ENCODE measurements at regions not wholly inside any gene's neighbourhood (a gene's known extent, or its start where the extent isn't known, plus 50 kb on each side); places are given as distances from the start of the nearest gene placed in this dataset.

DNA sequence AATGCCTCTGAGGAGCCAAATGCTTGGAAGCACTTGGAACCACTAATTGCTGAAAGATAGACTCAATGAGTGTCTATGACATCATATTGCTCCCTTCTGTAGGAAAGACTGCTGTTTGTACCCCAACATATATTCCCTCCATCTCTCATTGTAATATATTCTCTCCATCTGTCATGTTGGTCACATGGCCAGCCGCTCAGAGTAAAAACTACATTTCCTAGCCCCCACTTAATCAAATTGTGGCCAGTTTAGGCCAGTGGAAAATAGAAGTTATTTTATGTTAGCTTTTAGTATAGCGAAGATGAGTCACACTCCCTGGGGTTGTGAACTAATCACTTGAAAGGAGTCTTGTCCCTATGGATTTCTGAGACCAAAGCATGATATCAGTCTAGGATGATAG lies 160.2 kb downstream of the HNMT start:
- H3K36me3 ChIP-seq, result no peaks in the 10 kb centered on the region
- no peaks in the 10 kb centered on the region for H3K4me1 ChIP-seq
- H3K4me3 ChIP-seq, result no peak overlapping the region
- DNase-seq, result no peak
- no peaks in the 10 kb centered on the region for H3K27me3 ChIP-seq
- intact Hi-C loops (cut with DNase I; ENCODE audit: low total_unique reads), result no loop called here
- no peak overlapping the region for H3K27ac ChIP-seq
- no peaks in the 10 kb centered on the region for H3K9me3 ChIP-seq
- TF ChIP-seq POLR2A (IDR thresholded peaks at IDR 0.05), result no peak
- TF ChIP-seq, protein P1, sequence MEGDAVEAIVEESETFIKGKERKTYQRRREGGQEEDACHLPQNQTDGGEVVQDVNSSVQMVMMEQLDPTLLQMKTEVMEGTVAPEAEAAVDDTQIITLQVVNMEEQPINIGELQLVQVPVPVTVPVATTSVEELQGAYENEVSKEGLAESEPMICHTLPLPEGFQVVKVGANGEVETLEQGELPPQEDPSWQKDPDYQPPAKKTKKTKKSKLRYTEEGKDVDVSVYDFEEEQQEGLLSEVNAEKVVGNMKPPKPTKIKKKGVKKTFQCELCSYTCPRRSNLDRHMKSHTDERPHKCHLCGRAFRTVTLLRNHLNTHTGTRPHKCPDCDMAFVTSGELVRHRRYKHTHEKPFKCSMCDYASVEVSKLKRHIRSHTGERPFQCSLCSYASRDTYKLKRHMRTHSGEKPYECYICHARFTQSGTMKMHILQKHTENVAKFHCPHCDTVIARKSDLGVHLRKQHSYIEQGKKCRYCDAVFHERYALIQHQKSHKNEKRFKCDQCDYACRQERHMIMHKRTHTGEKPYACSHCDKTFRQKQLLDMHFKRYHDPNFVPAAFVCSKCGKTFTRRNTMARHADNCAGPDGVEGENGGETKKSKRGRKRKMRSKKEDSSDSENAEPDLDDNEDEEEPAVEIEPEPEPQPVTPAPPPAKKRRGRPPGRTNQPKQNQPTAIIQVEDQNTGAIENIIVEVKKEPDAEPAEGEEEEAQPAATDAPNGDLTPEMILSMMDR (IDR thresholded peaks at IDR 0.05), result no peak

DNA sequence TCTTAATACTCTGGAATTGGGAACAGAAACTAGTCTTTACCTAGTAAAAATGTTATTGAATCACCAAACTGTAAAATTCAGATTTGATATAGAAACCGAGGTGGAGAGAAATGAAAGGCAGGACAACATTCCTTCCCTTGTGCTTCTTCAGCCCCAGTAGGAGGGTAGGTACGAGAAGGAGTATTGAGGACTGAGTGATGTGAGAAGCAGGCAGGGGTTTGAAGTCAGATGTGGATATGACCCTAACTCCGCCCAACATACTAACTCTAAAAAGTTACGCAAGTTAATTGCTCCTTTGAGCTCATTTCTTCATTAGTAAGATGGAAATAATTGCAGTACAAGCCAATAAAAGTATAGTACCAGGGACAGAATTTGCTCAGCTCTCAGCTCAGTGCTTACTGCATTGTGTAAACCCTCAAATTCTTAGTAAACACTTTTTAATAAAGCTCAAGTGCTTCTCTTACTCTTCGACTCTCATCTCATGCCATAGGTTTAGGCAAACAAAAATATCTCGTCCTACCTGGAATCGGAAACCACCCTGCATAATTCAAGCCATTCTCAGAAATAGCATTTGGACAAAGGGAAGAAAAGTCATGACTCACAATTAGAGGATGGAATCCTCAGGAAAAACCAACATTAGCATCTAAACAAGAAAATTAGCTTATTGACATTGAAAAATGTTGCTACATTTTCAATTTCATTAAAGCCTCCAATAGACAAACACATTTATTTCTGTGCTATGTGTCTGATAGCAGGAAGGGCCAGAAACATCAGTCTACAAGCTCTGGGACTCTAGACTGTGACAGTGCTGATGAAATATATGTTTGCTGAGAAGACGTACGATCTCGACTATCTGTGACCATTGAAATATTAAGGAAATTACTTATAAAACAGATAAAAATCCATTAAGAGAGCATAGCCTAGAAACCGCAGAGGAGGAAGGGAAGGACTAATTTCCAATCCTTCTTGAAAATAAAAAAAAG lies 161.3 kb downstream of the HNMT start:
- no peaks in the 10 kb centered on the region for H3K9me3 ChIP-seq
- H3K36me3 ChIP-seq, result no peaks in the 10 kb centered on the region
- no peak overlapping the region for H3K4me3 ChIP-seq
- no peak for TF ChIP-seq POLR2A (IDR thresholded peaks at IDR 0.05)
- TF ChIP-seq, protein P1 (IDR thresholded peaks at IDR 0.05), result no peak
- no peaks in the 10 kb centered on the region for H3K27me3 ChIP-seq
- H3K4me1 ChIP-seq, result no peaks in the 10 kb centered on the region
- no peak for DNase-seq
- H3K27ac ChIP-seq, result no peak overlapping the region
- intact Hi-C loops (cut with DNase I; ENCODE audit: low total_unique reads), result no loop called here

DNA sequence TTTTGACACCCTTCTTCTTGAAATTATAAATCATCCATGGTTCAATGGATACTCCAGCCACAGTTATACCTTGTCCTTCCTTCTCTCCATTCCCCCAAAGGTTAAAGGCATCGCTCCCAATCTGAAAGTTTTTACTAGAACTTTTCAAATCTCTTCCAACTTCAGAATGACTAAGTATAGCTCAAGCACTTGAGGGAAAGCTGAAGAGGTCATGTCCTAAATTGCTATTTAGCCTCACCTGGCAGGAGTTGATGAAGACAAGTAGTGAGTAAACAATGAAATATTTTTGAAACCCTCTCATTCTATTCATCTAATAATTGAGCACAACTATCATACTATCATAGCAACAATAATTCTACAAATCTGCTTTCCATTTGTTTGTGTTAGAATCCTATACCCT lies 167.8 kb downstream of the HNMT start:
- Histone ChIP-seq H3K27me3 (no peaks in the 10 kb centered on the region), H3K4me1 (no peaks in the 10 kb centered on the region), H3K36me3 (no peaks in the 10 kb centered on the region), H3K4me3 (no peak overlapping the region), H3K27ac (no peak overlapping the region), H3K9me3 (no peaks in the 10 kb centered on the region)
- intact Hi-C loops (cut with DNase I; ENCODE audit: low total_unique reads), result no loop called here
- no peak for DNase-seq
- TF ChIP-seq, protein P1 (IDR thresholded peaks at IDR 0.05), result no peak
- no peak for TF ChIP-seq POLR2A (IDR thresholded peaks at IDR 0.05)

DNA sequence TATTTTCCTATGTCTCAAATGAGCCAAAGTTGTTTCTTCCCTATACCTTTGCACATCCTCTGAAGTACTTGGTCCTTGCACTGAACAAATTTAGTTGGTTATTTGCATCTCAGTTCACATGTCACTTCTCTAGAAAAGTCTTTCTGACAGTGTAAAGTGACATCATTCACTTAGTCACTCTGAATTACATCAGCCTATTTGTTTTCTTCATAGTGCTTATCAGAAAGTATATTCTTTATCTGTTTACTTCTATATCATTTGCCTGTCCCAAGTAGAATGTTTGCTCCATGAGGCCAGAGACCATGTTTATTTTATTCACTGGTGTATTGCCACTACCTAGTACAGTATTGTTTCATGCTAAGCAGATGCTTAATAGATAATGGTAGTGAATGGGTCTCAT lies 173.7 kb downstream of the HNMT start:
- Histone ChIP-seq H3K4me3 (no peak overlapping the region), H3K9me3 (no peaks in the 10 kb centered on the region), H3K4me1 (no peaks in the 10 kb centered on the region), H3K36me3 (no peaks in the 10 kb centered on the region), H3K27me3 (no peaks in the 10 kb centered on the region), H3K27ac (no peak overlapping the region)
- DNase-seq, result no peak
- intact Hi-C loops (cut with DNase I; ENCODE audit: low total_unique reads), result no loop called here
- TF ChIP-seq, protein P1 (IDR thresholded peaks at IDR 0.05), result no peak
- no peak for TF ChIP-seq POLR2A (IDR thresholded peaks at IDR 0.05)

DNA sequence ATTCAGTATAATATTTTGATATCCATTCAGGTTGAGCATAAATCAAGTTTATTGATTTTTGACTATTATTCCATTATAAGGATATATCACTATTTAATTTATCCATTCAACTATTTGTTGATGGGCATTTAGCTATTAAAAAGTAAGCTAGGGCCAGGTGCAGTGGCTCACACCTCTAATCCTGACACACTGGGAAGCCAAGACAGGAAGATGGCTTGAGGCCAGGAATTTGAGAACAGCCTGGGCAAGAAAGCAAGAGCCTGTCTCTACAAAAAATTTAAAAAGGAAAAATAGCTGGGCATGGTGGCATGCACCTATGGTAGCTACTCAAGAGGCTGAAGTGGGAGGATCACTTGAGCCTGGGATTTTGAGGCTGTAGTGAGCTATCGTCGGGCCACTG lies 183.5 kb downstream of the HNMT start:
- Histone ChIP-seq H3K4me1 (no peaks in the 10 kb centered on the region), H3K36me3 (no peaks in the 10 kb centered on the region), H3K27ac (no peak overlapping the region), H3K4me3 (no peak overlapping the region), H3K9me3 (no peaks in the 10 kb centered on the region), H3K27me3 (no peaks in the 10 kb centered on the region)
- intact Hi-C loops (cut with DNase I; ENCODE audit: low total_unique reads), result no loop called here
- TF ChIP-seq POLR2A (IDR thresholded peaks at IDR 0.05), result no peak
- TF ChIP-seq, protein P1 (IDR thresholded peaks at IDR 0.05), result no peak
- no peak for DNase-seq

All from uterus (tissue), 3 donors.